Smooth muscle cell of the brain vasculature (primary cell): ENCODE measurements at regions not wholly inside any gene's neighbourhood (a gene's known extent, or its start where the extent isn't known, plus 50 kb on each side); places are given as distances from the start of the nearest gene placed in this dataset.
"Not testable (repeated sequence)": the region's sequence is repeated elsewhere in the genome, so short reads cannot be mapped to it uniquely, and the experiment has no call there.

ENCODE experiments used
- DNase-seq: peaks from one replicate; pipeline ENCODE4 v3.0.0-alpha.2; 2012; ENCODE audit warnings: low read depth, low spot score

GRCh38 chr5:113652161-113652560 is 138.7 kb downstream of the YTHDC2 start:
- no peak for DNase-seq

GRCh38 chr5:113654828-113655227 is 141.3 kb downstream of the YTHDC2 start:
- DNase-seq = no peak

- no peak for DNase-seq
These were observed 146.7 kb downstream of the YTHDC2 start for GRCh38 chr5:113660206-113660605.

GRCh38 chr5:113660706-113661250 is 147.3 kb downstream of the YTHDC2 start:
- no peak for DNase-seq

GRCh38 chr5:113663879-113664541 is 150.5 kb downstream of the YTHDC2 start:
- no peak for DNase-seq

GRCh38 chr5:113673041-113673440 is 159.5 kb downstream of the YTHDC2 start:
- DNase-seq = no peak

GRCh38 chr5:113675166-113675565 is 161.7 kb downstream of the YTHDC2 start:
- DNase-seq = no peak

GRCh38 chr5:113678202-113678601 is 164.7 kb downstream of the YTHDC2 start:
- no peak for DNase-seq

- no peak for DNase-seq
These were observed 165.6 kb downstream of the YTHDC2 start for GRCh38 chr5:113678924-113679575.

- DNase-seq = no peak
These were observed 167.0 kb downstream of the YTHDC2 start for GRCh38 chr5:113680534-113680933.

GRCh38 chr5:113682497-113683136 is 169.1 kb downstream of the YTHDC2 start:
- no peak for DNase-seq

- no peak for DNase-seq
These were observed 169.7 kb downstream of the YTHDC2 start for GRCh38 chr5:113683211-113683610.

GRCh38 chr5:113686599-113686998 is 173.1 kb downstream of the YTHDC2 start:
- DNase-seq = no peak

- DNase-seq = no peak
These were observed 176.2 kb downstream of the YTHDC2 start for GRCh38 chr5:113689647-113690046.

GRCh38 chr5:113692466-113692865 is 179.0 kb downstream of the YTHDC2 start:
- no peak for DNase-seq

GRCh38 chr5:113692891-113693457 is 179.5 kb downstream of the YTHDC2 start:
- no peak for DNase-seq

GRCh38 chr5:113693701-113694100 is 180.2 kb downstream of the YTHDC2 start:
- no peak for DNase-seq

- DNase-seq = no peak
These were observed 181.1 kb downstream of the YTHDC2 start for GRCh38 chr5:113694576-113694975.

GRCh38 chr5:113703266-113703665 is 189.8 kb downstream of the YTHDC2 start:
- DNase-seq = no peak

GRCh38 chr5:113705657-113706056 is 192.2 kb downstream of the YTHDC2 start:
- DNase-seq = no peak

GRCh38 chr5:113713051-113713450 is 199.6 kb downstream of the YTHDC2 start:
- DNase-seq = no peak

GRCh38 chr5:113715921-113716320 is 202.4 kb downstream of the YTHDC2 start:
- DNase-seq = not testable (repeated sequence)
